Ovary (tissue), 7 donors: ENCODE measurements at regions not wholly inside any gene's neighbourhood (a gene's known extent, or its start where the extent isn't known, plus 50 kb on each side); places are given as distances from the start of the nearest gene placed in this dataset.

Experiments used
- DNase-seq, 5 donors: peaks; one replicate each; pipeline ENCODE4 v3.0.0-alpha.2; 2019 to 2020
- H3K27ac ChIP-seq, 2 donors: fragments of 200-600 bp; one replicate each; pipeline versions ENCODE4 v1.5.1 to v1.8.0; 2019 to 2022
- H3K27me3 ChIP-seq: fragments of 200-600 bp; one replicate; pipeline ENCODE4 v1.8.0; 2022
- H3K36me3 ChIP-seq: fragments of 200-600 bp; sonication (generic); one replicate; pipeline ENCODE4 v1.5.1; 2019
- H3K4me1 ChIP-seq: one replicate; pipeline ENCODE4 v1.8.1; 2013; ENCODE audit warnings: mild to moderate bottlenecking, moderate library complexity; ENCODE audit not compliant: insufficient read depth
- H3K4me3 ChIP-seq: fragments of 200-600 bp; sonication (generic); one replicate; pipeline ENCODE4 v1.5.1; 2017
- H3K9me3 ChIP-seq, 2 donors: fragments of 200-600 bp in 1 of 2; sonication (generic) in 1 of 2; one replicate each; pipeline versions ENCODE4 v1.5.1 to v1.8.1; 2013 to 2019; ENCODE audit warnings: mild to moderate bottlenecking in 1 of 2, moderate library complexity in 1 of 2
- CTCF ChIP-seq, 3 donors: fragments of 450-650 bp in 2 of 3; fragments of 200-600 bp in 1 of 3; IDR thresholded peaks; one replicate each; pipeline versions ENCODE4 v1.5.1 to v1.8.0; 2016 to 2022; ENCODE audit warnings: antibody characterized with exemption in 3 of 3, mild to moderate bottlenecking in 1 of 3
- EP300 ChIP-seq: sonication (generic); formaldehyde crosslinking; IDR thresholded peaks from one replicate; pipeline ENCODE4 v1.6.1; 2017; ENCODE audit warnings: antibody characterized with exemption
- POLR2A ChIP-seq: fragments of 450-650 bp; IDR thresholded peaks from one replicate; pipeline ENCODE4 v1.6.1; 2017; ENCODE audit warnings: antibody characterized with exemption, mild to moderate bottlenecking, moderate library complexity
- WGBS, 3 donors: extraction: QIAGEN DNeasy Blood & Tissue Kit in 1 of 3; methylation state at CpG; one replicate each; pipeline versions ENCODE4 v1.1.5 to v1.1.7; 2013 to 2017; 5-methylcytosine and 5-hydroxymethylcytosine counted together
- intact Hi-C, 4 donors: fragments of 100-400 bp; cut with DNase I; formaldehyde crosslinking; loops; one replicate each; pipeline versions ENCODE4 v1.11.0 to v1.15.1; 2022 to 2023
- donor health status: DM: no; HTN: no; CAD: no; lungs with moderate emphysema.
- donor health status: DM: no; HTN: no; CAD: no.
- donor health status: Bipolar disorder and iron deficiency.
- donor health status: DM: no; HTN: no; CAD: no.
- donor health status: DM: yes; HTN: yes; CAD: no.

GRCh38 chr2:195368249-195369217, 288.5 kb upstream of the SLC39A10 start:
- Histone ChIP-seq H3K36me3 (no peaks in the 10 kb centered on the region), H3K27me3 (no peaks in the 10 kb centered on the region), H3K9me3 (no peaks in the 10 kb centered on the region), H3K4me1 (no peaks in the 10 kb centered on the region), H3K4me3 (no peak overlapping the region), H3K27ac (no peak overlapping the region)
- no peak for DNase-seq
- WGBS, 3 donors, result 81 to 87% (median 81%) methylated on average over 6 of the region's 6 CpGs
- intact Hi-C loops, result no loop called here
- TF ChIP-seq CTCF (IDR thresholded peaks at IDR 0.05) (no peak), POLR2A (no peak), EP300 (no peak)

- 82 to 86% (median 84%) methylated on average over 2 of the region's 2 CpGs for WGBS, 3 donors
- no peak for DNase-seq
- H3K4me1 ChIP-seq, result no peaks in the 10 kb centered on the region
- no peak overlapping the region for H3K27ac ChIP-seq
- TF ChIP-seq CTCF (IDR thresholded peaks at IDR 0.05) (no peak), EP300 (no peak), POLR2A (no peak)
- intact Hi-C loops, result no loop called here
- no peaks in the 10 kb centered on the region for H3K36me3 ChIP-seq
- no peaks in the 10 kb centered on the region for H3K9me3 ChIP-seq
- H3K4me3 ChIP-seq, result no peak overlapping the region
- H3K27me3 ChIP-seq, result no peaks in the 10 kb centered on the region
Measured at GRCh38 chr2:195367809-195368208, 289.2 kb upstream of the SLC39A10 start.

GRCh38 chr2:195364015-195364965, 292.7 kb upstream of the SLC39A10 start:
- Histone ChIP-seq H3K27ac (no peak overlapping the region), H3K27me3 (no peaks in the 10 kb centered on the region), H3K36me3 (no peaks in the 10 kb centered on the region), H3K9me3 (no peaks in the 10 kb centered on the region), H3K4me1 (no peaks in the 10 kb centered on the region), H3K4me3 (no peak overlapping the region)
- TF ChIP-seq POLR2A (no peak), CTCF (IDR thresholded peaks at IDR 0.05) (no peak), EP300 (no peak)
- 36 to 44% (median 40%) methylated on average over 5 of the region's 5 CpGs for WGBS, 3 donors
- DNase-seq, result no peak
- intact Hi-C loops, result no loop called here

GRCh38 chr2:195363496-195363895, 293.5 kb upstream of the SLC39A10 start:
- Histone ChIP-seq H3K4me1 (no peaks in the 10 kb centered on the region), H3K27me3 (no peaks in the 10 kb centered on the region), H3K36me3 (no peaks in the 10 kb centered on the region), H3K9me3 (no peaks in the 10 kb centered on the region), H3K27ac (no peak overlapping the region), H3K4me3 (no peak overlapping the region)
- WGBS, 3 donors, result 55 to 61% (median 59%) methylated on average over 1 of the region's 1 CpG
- intact Hi-C loops, result no loop called here
- no peak for DNase-seq
- TF ChIP-seq POLR2A (no peak), EP300 (no peak), CTCF (IDR thresholded peaks at IDR 0.05) (no peak)
